Gastrocnemius medialis (tissue), 4 donors: ENCODE measurements at regions not wholly inside any gene's neighbourhood (a gene's known extent, or its start where the extent isn't known, plus 50 kb on each side); places are given as distances from the start of the nearest gene placed in this dataset.

Source experiments
- CTCF ChIP-seq, 5 experiments: fragments of 450-650 bp in 3 of 5; fragments of 200-600 bp in 2 of 5; sonication (generic) in 2 of 5; IDR thresholded peaks in 4 of 5; conservative IDR thresholded peaks in 1 of 5; 1 replicate in 4 of 5; 2 replicates in 1 of 5; pipeline ENCODE4 v1.5.1; 2016 to 2019; ENCODE audit warnings: antibody characterized with exemption in 5 of 5, mild to moderate bottlenecking in 3 of 5, moderate library complexity in 3 of 5
- POLR2A ChIP-seq, 2 donors: fragments of 450-650 bp; IDR thresholded peaks; one replicate each; pipeline ENCODE4 v1.6.1; 2017; ENCODE audit warnings: antibody characterized with exemption in 2 of 2, mild to moderate bottlenecking in 2 of 2, moderate library complexity in 2 of 2

DNA sequence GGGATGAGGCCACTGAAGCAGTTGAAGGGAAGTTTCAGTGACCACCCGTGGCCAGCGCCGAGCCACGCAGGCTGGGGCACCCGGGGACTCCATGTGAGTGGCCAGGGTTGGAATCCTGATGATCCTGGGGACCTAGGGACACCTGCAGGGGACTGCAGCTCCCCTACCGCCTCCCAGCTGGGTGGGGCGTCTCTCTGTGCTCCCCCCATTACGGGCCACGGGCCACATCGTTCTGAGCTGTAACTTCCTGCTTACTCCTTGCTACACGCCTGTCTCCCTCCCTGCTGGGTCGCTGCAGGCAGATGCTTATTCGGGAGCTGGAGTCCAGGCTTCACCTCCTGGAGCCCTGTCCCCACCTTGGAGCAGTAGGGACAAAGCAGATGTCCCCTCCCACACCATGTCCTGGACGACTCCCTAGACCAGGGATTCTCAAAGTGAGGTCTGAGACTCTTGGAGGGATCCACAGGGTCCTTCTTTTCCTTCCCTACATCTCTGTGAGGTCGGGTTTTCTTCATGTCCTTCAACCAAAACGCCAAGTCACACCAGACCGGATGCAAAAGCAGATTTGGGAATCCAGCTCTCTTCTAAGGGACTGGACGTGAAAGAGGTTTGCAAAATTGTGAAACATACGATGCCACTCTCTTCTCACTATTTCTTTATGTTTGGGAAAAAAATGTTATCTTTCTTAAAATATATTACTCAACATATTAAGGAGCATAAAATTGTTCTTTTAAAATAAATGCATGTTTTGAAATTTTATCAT, 85.9 kb upstream of the NCOR2 start:
- TF ChIP-seq CTCF (IDR thresholded peaks at IDR 0.05 in 4 of 5, conservative IDR thresholded peaks at IDR 0.05 in 1 of 5) (no peak), POLR2A (IDR thresholded peaks at IDR 0.05) (no peak)
